ENCODE measurements at regions not wholly inside any gene's neighbourhood (a gene's known extent, or its start where the extent isn't known, plus 50 kb on each side); places are given as distances from the start of the nearest gene placed in this dataset.

DNA sequence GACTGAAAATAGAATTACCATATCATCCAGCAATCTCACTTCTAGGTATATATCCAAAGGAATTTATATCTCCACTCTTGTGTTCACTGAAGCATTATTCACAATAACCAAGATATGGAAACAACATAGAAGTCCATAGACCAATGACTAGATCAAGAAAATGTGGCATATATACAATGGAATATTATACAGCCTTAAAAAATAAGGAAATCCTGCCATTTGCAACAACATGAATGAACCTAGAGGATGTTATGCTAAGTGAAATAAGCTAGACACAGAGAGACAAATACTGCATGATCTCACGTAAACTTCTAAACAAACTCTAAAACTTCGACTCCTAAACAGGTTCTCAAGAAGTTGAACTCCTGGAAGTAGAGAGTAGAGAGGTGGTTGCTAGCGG lies 254.5 kb downstream of the SKIDA1 start:
- DNase-seq (ENCODE audit: insufficient read length, low spot score) (no peak), FAIRE-seq (no peak)

DNA sequence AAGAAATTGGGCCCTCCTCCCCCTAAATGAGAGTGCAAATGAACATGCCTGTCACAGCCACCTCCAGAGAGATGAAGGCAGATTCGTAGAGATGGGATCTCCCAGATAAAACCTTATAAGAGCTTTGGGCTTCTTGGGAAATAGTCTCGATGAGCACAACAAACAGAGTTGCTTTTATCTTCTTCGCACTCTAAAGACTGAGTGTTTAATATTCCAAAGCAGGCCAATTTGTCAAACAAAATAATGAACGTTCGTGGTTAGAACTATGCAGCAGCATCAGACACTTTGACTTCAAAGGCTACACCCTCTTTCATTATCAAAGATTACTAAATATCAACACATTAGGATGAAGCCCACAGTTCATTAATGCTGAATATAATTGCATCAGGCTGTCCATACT lies 256.2 kb downstream of the SKIDA1 start:
- FAIRE-seq (no peak), DNase-seq (ENCODE audit: insufficient read length, low spot score) (no peak)

GRCh38 chr10:21265622-21266021 lies 259.9 kb downstream of the SKIDA1 start:
- DNase-seq (ENCODE audit: insufficient read length, low spot score) (no peak), FAIRE-seq (no peak)

DNA sequence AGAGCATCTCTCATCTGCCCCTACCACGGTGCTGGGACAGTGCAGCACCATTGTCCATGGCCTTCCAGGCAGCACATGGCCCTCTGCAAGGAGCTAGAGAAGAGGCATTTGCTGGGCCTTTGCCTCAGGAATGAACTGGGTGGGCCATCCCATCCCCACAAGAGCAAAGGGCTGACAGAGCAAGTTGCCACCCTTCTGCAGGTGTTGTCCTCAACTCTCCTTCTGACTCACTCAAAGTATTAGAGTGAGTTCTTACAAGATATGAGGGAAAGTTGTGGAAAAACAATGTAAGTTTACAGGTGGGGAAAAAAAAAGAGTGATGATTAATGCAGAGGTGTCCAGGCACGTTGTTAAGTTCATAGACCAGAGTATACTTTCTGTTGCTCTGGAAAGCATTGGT lies 261.2 kb downstream of the SKIDA1 start:
- FAIRE-seq, result no peak
- no peak for DNase-seq (ENCODE audit: insufficient read length, low spot score)

DNA sequence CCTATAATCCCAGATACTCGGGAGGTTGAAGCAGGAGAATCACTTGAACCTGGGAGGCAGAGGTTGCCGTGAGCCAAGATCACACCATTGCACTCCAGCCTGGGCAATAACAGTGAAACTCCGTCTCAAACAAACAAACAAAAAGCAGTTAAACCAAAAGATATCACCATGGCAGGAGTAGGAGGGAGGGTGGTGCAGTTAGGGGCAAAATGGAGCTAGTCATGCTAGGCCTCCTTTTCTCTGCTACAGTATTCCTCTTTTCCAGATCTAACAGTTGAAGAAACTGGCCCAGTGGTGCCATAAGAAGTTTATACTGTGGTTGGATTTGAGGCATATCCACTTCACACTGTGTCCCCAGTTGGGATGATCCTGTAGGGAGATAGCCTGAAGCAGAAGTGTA lies 261.6 kb downstream of the SKIDA1 start:
- no peak for DNase-seq (ENCODE audit: insufficient read length, low spot score)

DNA sequence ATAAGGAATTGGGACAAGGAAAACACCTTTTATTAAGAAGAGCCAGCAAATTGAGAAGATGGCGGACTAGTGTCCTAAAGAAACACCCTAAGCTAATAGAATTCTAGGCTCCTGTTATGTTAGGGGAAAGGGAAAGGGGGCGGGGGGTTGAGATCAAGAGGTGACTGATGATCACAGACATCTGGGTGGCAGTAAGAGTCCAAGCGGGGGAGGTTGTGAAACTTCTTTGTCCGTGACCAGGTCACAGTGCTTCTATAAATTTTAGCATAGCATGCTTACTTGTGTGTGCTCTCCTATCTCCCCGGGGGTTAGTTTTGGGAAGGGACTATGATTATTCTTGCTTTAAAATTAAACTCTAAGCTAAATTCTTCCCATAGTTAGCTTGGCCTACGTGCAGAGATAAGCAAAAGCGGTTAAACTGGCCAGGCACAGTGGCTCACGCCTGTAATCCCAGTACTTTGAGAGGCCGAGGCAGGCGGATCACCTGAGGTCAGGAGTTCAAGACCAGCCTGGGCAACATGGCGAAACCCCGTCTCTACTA lies 262.1 kb downstream of the SKIDA1 start:
- DNase-seq (ENCODE audit: insufficient read length, low spot score) (no peak), FAIRE-seq (no peak)

More for the DNA sequence above, 261.6 kb downstream of the SKIDA1 start:
- FAIRE-seq, result no peak

DNA sequence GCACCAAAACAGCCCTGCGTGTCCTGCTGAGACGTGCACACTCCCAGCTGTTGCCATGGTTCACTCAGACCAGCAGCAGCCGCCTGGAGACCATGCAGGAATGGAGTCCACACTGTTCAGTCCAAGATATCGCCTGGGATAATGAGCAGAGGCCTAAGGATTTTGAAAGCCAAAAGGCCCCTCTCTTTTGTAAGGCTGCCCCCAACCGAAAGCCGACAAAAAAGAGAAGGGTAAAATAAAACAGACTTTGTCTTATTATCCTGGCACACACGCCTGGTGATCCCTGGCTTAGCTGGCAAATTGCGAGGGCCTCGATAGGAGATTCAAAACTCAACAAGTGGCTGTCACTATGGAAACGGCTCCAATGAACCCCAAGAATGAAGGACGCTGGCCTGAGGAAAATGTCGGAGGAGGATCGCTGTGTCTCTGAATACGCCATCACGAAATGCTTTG lies 263.6 kb downstream of the SKIDA1 start:
- DNase-seq (ENCODE audit: insufficient read length, low spot score) (no peak), FAIRE-seq (no peak)

DNA sequence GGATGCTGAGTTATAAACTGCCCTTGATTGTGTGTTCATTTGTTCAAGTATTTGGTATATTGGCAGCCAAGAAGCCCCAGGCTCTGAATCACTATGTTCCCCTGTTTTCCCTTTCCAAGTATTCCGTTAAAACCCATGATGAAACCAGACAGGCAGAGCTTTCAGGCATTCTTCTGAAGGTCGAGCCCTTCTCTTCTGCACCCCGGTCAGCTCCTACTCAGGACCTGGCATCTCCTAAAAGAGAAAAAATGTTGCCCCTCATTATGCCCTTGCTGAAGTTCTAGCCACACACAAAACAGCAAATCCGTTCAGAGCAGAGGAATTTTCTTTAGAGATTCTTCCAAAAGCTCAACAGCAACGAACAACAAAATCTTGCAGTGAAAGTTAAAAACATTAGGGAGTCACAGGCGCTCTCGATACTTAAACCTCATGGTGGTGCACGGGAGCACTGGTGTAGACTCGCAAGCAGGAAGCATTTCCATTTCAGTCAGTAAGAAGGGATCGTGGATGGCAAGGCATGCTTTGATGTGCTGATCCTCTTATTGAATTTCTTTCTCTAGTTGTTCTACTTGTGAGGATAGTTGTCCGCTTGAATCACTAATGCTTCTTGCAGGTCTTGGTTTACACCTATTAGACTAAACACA lies 264.9 kb downstream of the SKIDA1 start:
- FAIRE-seq, result no peak
- DNase-seq (ENCODE audit: insufficient read length, low spot score), result no peak

- DNase-seq (ENCODE audit: insufficient read length, low spot score) (no peak), FAIRE-seq (no peak)
These were observed 265.4 kb downstream of the SKIDA1 start for GRCh38 chr10:21260066-21260465.

DNA sequence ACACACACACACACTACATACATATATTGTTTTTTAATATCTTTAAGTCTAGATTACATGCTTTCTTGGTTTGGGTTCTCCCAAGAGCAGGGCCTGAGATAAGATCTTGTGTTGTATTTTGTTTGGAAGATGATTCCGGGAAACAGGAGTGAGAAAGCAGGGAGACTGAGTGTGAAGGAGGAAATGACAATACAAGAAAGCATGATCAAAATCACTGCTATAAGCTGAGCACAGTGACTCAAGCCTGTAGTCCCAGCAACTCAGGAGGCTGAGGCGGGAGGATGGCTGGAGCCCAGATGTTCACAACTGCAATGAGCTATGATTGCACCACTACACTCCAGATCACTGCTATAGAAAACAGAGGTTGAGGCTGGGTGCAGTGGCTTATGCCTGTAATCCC lies 267.6 kb downstream of the SKIDA1 start:
- FAIRE-seq (no peak), DNase-seq (ENCODE audit: insufficient read length, low spot score) (no peak)

- FAIRE-seq (no peak), DNase-seq (ENCODE audit: insufficient read length, low spot score) (no peak)
These were observed 268.3 kb downstream of the SKIDA1 start for GRCh38 chr10:21257191-21257590.

GRCh38 chr10:21249435-21249834 lies 276.0 kb downstream of the SKIDA1 start:
- FAIRE-seq (no peak), DNase-seq (ENCODE audit: insufficient read length, low spot score) (no peak)

DNA sequence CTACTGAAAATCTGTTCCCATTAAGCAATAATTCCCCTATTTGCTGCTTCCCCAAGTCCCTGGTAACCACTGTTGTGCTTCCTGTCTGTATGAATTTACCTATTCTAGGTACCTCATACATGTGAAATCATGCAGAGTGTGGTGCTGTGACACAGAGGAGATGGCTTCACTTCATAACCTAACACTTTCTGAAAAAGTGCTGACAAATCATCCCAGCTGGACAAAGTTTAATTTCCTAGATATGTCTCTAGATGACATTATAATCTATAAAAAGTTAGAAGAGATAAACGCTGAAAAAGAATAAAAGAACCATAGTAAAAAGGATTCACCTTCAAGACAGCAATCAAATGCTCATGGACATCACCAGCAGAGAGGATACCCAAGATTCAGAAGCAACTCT lies 277.9 kb downstream of the SKIDA1 start:
- no peak for DNase-seq (ENCODE audit: insufficient read length, low spot score)
- FAIRE-seq, result no peak

GRCh38 chr10:21246178-21246577 lies 279.3 kb downstream of the SKIDA1 start:
- DNase-seq (ENCODE audit: insufficient read length, low spot score) (no peak), FAIRE-seq (no peak)

DNA sequence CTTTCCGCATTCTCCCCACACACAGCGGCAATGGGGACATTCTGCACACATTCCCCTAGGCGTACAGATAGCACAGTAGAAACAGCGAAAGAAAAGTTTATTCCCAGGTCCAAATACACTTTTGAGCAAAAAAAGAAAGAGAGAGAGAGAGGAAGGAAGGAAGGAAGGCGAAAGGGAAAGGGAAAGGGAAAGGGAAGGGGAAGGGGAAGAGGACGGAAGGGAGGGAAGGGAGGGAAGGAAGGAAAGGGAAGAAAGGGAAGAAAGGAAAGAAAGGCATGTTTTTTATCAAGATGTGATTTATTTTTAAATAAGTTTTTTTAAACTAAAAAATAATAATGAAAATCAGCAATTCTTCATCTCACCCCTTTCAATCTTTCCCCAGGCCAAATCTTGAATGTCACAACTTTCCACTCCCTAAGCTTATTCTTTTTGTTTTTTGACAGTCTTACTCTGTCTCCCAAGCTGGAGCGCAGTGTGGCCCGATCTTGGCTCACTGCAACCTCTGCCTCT lies 281.7 kb downstream of the SKIDA1 start:
- FAIRE-seq, result no peak
- no peak for DNase-seq (ENCODE audit: insufficient read length, low spot score)

DNA sequence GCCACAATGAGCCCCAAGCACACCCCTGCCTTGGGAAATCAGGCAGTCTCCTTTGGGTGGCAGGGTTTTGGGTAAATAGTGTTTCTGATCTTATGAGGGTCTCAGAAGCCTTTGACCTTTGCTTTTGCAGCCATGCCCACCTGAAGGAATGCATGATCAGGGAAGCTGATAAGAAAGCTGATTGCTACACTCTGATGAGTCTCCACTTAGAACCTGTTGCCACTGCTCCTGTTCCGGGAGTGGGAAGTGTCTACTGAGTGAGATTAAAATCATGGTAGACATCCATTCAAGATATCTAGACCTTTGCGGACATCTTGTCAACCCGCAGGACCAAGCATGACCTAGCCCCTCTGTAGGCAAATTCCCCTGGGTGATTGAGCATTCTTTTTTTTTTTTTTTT lies 282.6 kb downstream of the SKIDA1 start:
- DNase-seq (ENCODE audit: insufficient read length, low spot score) (no peak), FAIRE-seq (no peak)

DNA sequence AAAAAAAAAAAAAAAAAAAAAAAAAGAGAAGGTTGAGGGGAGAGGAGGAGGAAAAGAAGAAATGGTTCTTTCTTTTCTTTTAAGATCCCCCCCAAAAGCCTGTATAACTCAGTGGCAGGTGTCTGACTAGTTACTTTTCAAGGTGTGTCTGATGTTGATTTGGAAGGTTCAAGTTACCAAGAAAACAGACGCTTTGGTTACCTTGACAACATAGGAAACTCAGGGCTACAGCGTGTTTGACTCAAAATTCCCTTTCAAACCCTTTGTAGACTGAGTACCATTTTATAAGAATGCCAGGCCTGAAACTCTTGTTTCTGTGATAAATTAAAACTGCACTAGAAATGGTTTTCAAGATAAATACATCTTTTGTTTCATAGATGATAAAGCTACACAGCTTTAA lies 286.8 kb downstream of the SKIDA1 start:
- DNase-seq (ENCODE audit: insufficient read length, low spot score) (no peak), FAIRE-seq (no peak)

DNA sequence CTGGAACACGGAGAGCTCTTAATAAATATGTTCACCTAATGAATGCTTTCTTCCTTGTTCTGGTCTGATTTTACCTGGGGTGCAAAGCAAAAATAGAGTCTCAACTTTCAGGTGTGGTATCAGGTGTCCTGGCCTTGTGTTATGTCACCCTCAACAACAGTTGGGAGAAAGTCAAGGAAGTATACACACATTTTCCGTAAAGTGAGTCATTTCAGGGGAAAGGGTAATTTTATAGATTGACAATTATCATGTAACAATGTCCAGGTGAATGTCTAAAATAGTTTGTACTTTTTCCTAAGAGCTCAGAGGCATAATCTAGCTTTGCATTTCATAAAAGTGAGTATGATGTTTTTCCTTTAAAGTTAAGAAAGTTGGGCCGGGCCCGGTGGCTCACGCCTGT lies 287.4 kb downstream of the SKIDA1 start:
- no peak for DNase-seq (ENCODE audit: insufficient read length, low spot score)

GRCh38 chr10:21234761-21235160 lies 290.7 kb downstream of the SKIDA1 start:
- DNase-seq (ENCODE audit: insufficient read length, low spot score), result no peak
- no peak for FAIRE-seq

More for the DNA sequence above, 287.4 kb downstream of the SKIDA1 start:
- no peak for FAIRE-seq

- FAIRE-seq, result no peak
- DNase-seq (ENCODE audit: insufficient read length, low spot score), result no peak
These were observed 295.3 kb downstream of the SKIDA1 start for GRCh38 chr10:21230219-21230618.

DNA sequence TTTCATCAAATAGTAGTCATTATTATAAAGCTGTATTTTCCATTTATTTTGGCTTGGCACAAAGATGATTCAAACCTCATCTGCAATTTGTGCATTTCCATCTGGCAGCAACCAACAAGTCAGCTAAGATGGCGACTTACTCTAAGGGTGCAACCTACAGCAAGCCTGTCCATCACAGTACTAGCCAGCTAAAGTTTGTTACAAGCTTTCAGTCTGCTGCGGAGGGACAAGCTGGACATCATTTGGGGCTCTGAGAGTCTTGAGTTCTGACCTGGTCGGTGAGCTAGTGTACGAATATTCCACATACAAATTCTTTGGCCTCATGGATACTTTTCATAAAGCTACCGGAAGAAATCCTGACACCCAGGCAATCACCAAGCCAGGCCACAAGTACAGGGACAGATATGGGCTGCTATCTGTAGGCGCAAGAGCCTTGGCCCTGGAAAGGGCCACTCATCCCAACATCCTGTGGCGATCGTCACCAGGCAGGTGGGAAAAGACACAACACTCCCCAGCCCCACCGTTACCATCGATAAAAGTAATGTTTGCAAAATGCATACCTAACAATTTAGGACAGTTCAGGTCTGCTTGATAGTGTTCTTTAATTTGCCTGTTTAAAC lies 307.6 kb downstream of the SKIDA1 start:
- FAIRE-seq, result no peak
- DNase-seq (ENCODE audit: insufficient read length, low spot score), result no peak

DNA sequence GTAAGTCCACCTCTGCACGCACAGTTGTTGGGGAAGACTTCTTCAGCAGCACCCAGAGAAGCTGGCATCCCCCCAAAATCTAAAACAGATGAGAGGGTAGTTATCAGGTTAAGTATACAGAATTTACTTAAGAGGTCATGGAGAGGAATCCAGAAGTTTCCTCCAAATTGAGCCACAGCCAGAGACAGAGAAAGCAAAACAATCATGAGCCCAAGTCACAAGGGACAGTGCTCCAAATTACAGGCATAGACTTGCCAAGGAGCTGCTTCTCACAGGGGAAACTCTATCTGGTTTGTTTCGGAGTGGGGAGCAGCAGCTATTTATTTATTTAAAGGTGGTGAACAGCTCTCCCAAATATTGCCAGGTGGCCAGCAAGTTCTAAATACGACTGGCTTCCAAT lies 308.4 kb downstream of the SKIDA1 start:
- FAIRE-seq, result no peak
- DNase-seq (ENCODE audit: insufficient read length, low spot score), result no peak

Measured in GM19239 (cell line).